ENCODE measurements at regions not wholly inside any gene's neighbourhood (a gene's known extent, or its start where the extent isn't known, plus 50 kb on each side); places are given as distances from the start of the nearest gene placed in this dataset.

GRCh38 chr18:50444539-50444938 lies 69.7 kb downstream of the SKA1 start:
- DNase-seq (ENCODE audit: insufficient read length, low spot score, missing footprints), result no peak
- H3K79me2 ChIP-seq (ENCODE audit: insufficient read depth, low read length), result no peaks in the 10 kb centered on the region
- no peak overlapping the region for H3K27ac ChIP-seq (ENCODE audit: low read depth, low read length)
- H3K27me3 ChIP-seq (ENCODE audit: insufficient read depth, low read length), result no peaks in the 10 kb centered on the region
- no peak overlapping the region for H2AFZ ChIP-seq (ENCODE audit: low read length)
- no peak overlapping the region for H3K4me2 ChIP-seq (ENCODE audit: insufficient read depth, low read length)
- no peaks in the 10 kb centered on the region for H3K4me1 ChIP-seq (ENCODE audit: insufficient read depth, low read length)
- H3K9me3 ChIP-seq (ENCODE audit: low read depth, low read length), result no peaks in the 10 kb centered on the region
- H3K36me3 ChIP-seq (ENCODE audit: insufficient read depth, low read length), result no peaks in the 10 kb centered on the region
- H3K4me3 ChIP-seq (ENCODE audit: insufficient read depth, low read length), result no peak overlapping the region
- TF ChIP-seq CTCF (IDR thresholded peaks at IDR 0.05; ENCODE audit: extremely low read depth, low read depth, low read length), result no peak
- H4K20me1 ChIP-seq (ENCODE audit: insufficient read depth, low read length), result no peaks in the 10 kb centered on the region

GRCh38 chr18:50446629-50447028 lies 71.8 kb downstream of the SKA1 start:
- no peak overlapping the region for H3K4me3 ChIP-seq (ENCODE audit: insufficient read depth, low read length)
- H3K4me2 ChIP-seq (ENCODE audit: insufficient read depth, low read length), result no peak overlapping the region

GRCh38 chr18:50447102-50447741 lies 72.4 kb downstream of the SKA1 start:
- H3K9me3 ChIP-seq (ENCODE audit: low read depth, low read length), result no peaks in the 10 kb centered on the region

More at GRCh38 chr18:50446629-50447028, 71.8 kb downstream of the SKA1 start:
- Histone ChIP-seq H3K36me3 (ENCODE audit: insufficient read depth, low read length) (no peaks in the 10 kb centered on the region), H3K9me3 (ENCODE audit: low read depth, low read length) (no peaks in the 10 kb centered on the region), H3K27ac (ENCODE audit: low read depth, low read length) (no peak overlapping the region), H3K27me3 (ENCODE audit: insufficient read depth, low read length) (no peaks in the 10 kb centered on the region), H3K79me2 (ENCODE audit: insufficient read depth, low read length) (no peaks in the 10 kb centered on the region), H2AFZ (ENCODE audit: low read length) (no peak overlapping the region), H3K4me1 (ENCODE audit: insufficient read depth, low read length) (no peaks in the 10 kb centered on the region), H4K20me1 (ENCODE audit: insufficient read depth, low read length) (no peaks in the 10 kb centered on the region)
- no peak for TF ChIP-seq CTCF (IDR thresholded peaks at IDR 0.05; ENCODE audit: extremely low read depth, low read depth, low read length)
- DNase-seq (ENCODE audit: insufficient read length, low spot score, missing footprints), result no peak

GRCh38 chr18:50447952-50448351 lies 73.1 kb downstream of the SKA1 start:
- Histone ChIP-seq H3K4me3 (ENCODE audit: insufficient read depth, low read length) (no peak overlapping the region), H3K27me3 (ENCODE audit: insufficient read depth, low read length) (no peaks in the 10 kb centered on the region), H2AFZ (ENCODE audit: low read length) (no peak overlapping the region), H3K9me3 (ENCODE audit: low read depth, low read length) (no peaks in the 10 kb centered on the region), H3K36me3 (ENCODE audit: insufficient read depth, low read length) (no peaks in the 10 kb centered on the region), H3K4me1 (ENCODE audit: insufficient read depth, low read length) (no peaks in the 10 kb centered on the region), H3K4me2 (ENCODE audit: insufficient read depth, low read length) (no peak overlapping the region), H3K79me2 (ENCODE audit: insufficient read depth, low read length) (no peaks in the 10 kb centered on the region), H3K27ac (ENCODE audit: low read depth, low read length) (no peak overlapping the region), H4K20me1 (ENCODE audit: insufficient read depth, low read length) (no peaks in the 10 kb centered on the region)
- no peak for DNase-seq (ENCODE audit: insufficient read length, low spot score, missing footprints)
- TF ChIP-seq CTCF (IDR thresholded peaks at IDR 0.05; ENCODE audit: extremely low read depth, low read depth, low read length), result no peak

More at GRCh38 chr18:50447102-50447741, 72.4 kb downstream of the SKA1 start:
- no peak overlapping the region for H3K4me3 ChIP-seq (ENCODE audit: insufficient read depth, low read length)
- H3K4me2 ChIP-seq (ENCODE audit: insufficient read depth, low read length), result no peak overlapping the region
- H4K20me1 ChIP-seq (ENCODE audit: insufficient read depth, low read length), result no peaks in the 10 kb centered on the region
- no peak for TF ChIP-seq CTCF (IDR thresholded peaks at IDR 0.05; ENCODE audit: extremely low read depth, low read depth, low read length)
- no peak overlapping the region for H3K27ac ChIP-seq (ENCODE audit: low read depth, low read length)
- no peaks in the 10 kb centered on the region for H3K36me3 ChIP-seq (ENCODE audit: insufficient read depth, low read length)
- H2AFZ ChIP-seq (ENCODE audit: low read length), result no peak overlapping the region
- no peaks in the 10 kb centered on the region for H3K27me3 ChIP-seq (ENCODE audit: insufficient read depth, low read length)
- no peaks in the 10 kb centered on the region for H3K4me1 ChIP-seq (ENCODE audit: insufficient read depth, low read length)
- no peak for DNase-seq (ENCODE audit: insufficient read length, low spot score, missing footprints)
- H3K79me2 ChIP-seq (ENCODE audit: insufficient read depth, low read length), result no peaks in the 10 kb centered on the region

Data from osteoblast (primary cell).